ENCODE measurements at regions not wholly inside any gene's neighbourhood (a gene's known extent, or its start where the extent isn't known, plus 50 kb on each side); places are given as distances from the start of the nearest gene placed in this dataset.

DNA sequence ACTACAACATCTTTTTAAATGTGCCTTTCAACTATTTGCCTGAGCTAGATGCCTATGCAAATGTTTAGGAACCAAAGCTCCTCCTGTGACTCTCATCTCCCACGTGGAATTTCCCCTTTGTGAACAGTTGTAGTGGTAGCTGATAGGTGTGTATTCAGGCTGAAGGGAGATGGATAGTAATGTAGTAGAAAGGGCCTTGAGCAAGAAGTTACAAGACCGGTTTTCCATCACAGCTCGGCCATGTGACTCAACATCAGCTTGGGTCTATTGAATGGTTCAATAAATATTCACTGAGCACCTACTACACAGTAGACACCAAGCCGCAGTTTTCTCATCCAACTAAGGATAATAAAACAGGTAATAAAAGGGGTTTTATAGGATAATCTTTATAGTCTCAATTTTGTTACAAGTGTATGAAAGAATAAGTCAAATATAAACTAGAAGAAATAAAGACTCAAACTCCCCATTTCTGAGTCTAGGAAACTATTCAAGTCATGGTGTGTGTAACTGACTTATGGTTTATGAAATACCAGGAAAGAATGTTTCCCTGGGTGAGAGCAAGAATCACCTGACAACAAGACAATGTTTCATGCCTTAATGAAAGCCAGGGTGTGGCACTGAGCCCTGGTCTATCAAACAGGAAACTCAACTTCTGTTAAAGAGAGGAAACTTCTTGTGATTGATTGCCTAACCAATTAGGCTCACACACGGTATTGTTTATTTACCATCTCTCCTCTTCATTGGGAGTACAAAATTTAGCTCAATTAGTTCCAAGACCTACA is 187.1 kb upstream of the SPEF2 start:
- no peak overlapping the region for H3K4me3 ChIP-seq (ENCODE audit: low read length in 3 of 3)
- DNase-seq (no peak), FAIRE-seq (no peak)
- intact Hi-C loops (cut with DNase I): no loop called here
- H3K36me3 ChIP-seq (ENCODE audit: control insufficient read depth in 2 of 3, insufficient read depth in 3 of 3, low read length in 3 of 3): no peaks in the 10 kb centered on the region
- no peaks in the 10 kb centered on the region for H3K4me1 ChIP-seq (ENCODE audit: control insufficient read depth in 2 of 3, insufficient read depth in 2 of 3, low read depth in 1 of 3, low read length in 3 of 3)
- TF ChIP-seq CTCF (IDR thresholded peaks at IDR 0.05; ENCODE audit: borderline replicate concordance, extremely low read depth, insufficient read depth): no peak
- H3K27me3 ChIP-seq (ENCODE audit: control insufficient read depth, insufficient read depth, low read length): no peaks in the 10 kb centered on the region
- no peak overlapping the region for H3K27ac ChIP-seq (ENCODE audit: low read depth in 2 of 2, low read length in 2 of 2)
- H3K9me3 ChIP-seq (ENCODE audit: control insufficient read depth in 2 of 3, insufficient read depth in 1 of 3, low read length in 3 of 3): no peaks in the 10 kb centered on the region
- no peak overlapping the region for H3K9ac ChIP-seq (ENCODE audit: low read length in 3 of 3)

DNA sequence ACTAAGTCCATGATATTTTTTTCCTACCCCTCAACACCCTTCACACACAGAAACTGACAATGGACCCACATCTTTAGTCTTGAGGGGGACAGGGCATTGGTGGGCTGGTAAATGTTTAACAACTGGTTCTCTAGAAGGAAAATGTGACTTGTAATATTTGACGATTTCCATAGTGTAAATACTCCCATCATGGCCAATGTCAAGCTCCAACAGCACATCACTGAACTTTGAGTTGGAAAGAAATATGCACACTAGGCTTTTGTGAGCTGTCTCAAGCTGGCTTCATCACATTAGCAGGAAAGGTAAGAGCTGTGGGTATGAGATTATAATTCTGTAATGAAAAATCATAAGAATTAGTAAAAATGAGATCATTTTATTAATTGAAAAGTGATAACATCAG is 189.9 kb upstream of the PRLR start:
- Histone ChIP-seq H3K9ac (ENCODE audit: low read length in 3 of 3) (no peak overlapping the region), H3K27me3 (ENCODE audit: control insufficient read depth, insufficient read depth, low read length) (no peaks in the 10 kb centered on the region), H3K4me1 (ENCODE audit: control insufficient read depth in 2 of 3, insufficient read depth in 2 of 3, low read depth in 1 of 3, low read length in 3 of 3) (no peaks in the 10 kb centered on the region), H3K27ac (ENCODE audit: low read depth in 2 of 2, low read length in 2 of 2) (no peak overlapping the region), H3K9me3 (ENCODE audit: control insufficient read depth in 2 of 3, insufficient read depth in 1 of 3, low read length in 3 of 3) (no peaks in the 10 kb centered on the region), H3K4me3 (ENCODE audit: low read length in 3 of 3) (no peak overlapping the region), H3K36me3 (ENCODE audit: control insufficient read depth in 2 of 3, insufficient read depth in 3 of 3, low read length in 3 of 3) (no peaks in the 10 kb centered on the region)
- intact Hi-C loops (cut with DNase I): no loop called here
- no peak for TF ChIP-seq CTCF (IDR thresholded peaks at IDR 0.05; ENCODE audit: borderline replicate concordance, extremely low read depth, insufficient read depth)
- FAIRE-seq (no peak), DNase-seq (no peak)

DNA sequence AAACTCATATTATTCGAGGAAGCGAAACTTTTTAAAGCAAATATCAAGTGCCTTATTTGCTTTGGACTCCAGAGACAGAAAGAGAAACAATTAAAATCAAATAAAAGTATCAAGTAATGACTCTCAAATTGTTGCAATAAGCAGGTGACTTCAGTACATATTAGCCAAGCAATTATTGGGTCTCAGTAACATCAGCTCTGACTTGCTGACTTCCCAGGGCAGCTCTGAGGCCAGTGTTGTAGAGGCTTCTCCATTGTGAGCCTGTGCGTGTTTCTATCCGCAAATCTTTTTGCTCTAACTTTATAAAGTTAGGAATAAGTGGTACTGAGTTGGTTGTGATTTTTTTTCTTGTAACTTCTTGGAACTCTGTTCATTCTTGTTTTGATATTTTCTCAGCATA is 186.8 kb upstream of the PRLR start:
- Histone ChIP-seq H3K36me3 (ENCODE audit: control insufficient read depth in 2 of 3, insufficient read depth in 3 of 3, low read length in 3 of 3) (no peaks in the 10 kb centered on the region), H3K4me3 (ENCODE audit: low read length in 3 of 3) (no peak overlapping the region), H3K9ac (ENCODE audit: low read length in 3 of 3) (no peak overlapping the region), H3K4me1 (ENCODE audit: control insufficient read depth in 2 of 3, insufficient read depth in 2 of 3, low read depth in 1 of 3, low read length in 3 of 3) (no peaks in the 10 kb centered on the region), H3K9me3 (ENCODE audit: control insufficient read depth in 2 of 3, insufficient read depth in 1 of 3, low read length in 3 of 3) (no peaks in the 10 kb centered on the region), H3K27me3 (ENCODE audit: control insufficient read depth, insufficient read depth, low read length) (no peaks in the 10 kb centered on the region), H3K27ac (ENCODE audit: low read depth in 2 of 2, low read length in 2 of 2) (no peak overlapping the region)
- DNase-seq: no peak
- no peak for FAIRE-seq
- TF ChIP-seq CTCF (IDR thresholded peaks at IDR 0.05; ENCODE audit: borderline replicate concordance, extremely low read depth, insufficient read depth): no peak
- intact Hi-C loops (cut with DNase I): no loop called here
